Natural killer cell treated with Interleukin-12 subunit alpha and Interleukin-12 subunit beta and Interleukin-15 and Interleukin-18, amount 100 ng/mL, for 72 hours (primary cell): ENCODE measurements at regions not wholly inside any gene's neighbourhood (a gene's known extent, or its start where the extent isn't known, plus 50 kb on each side); places are given as distances from the start of the nearest gene placed in this dataset.

Experiments used
- ATAC-seq, 2 donors: fragments of 150-1000 bp; cut with Tn5 transposase in 1 of 2; sonication (Bioruptor Pico), chemical (Tn5 transposase) in 1 of 2; 2 replicates each; pipeline ENCODE4 v1.10.0; 2021
- DNase-seq: peaks from one replicate; pipeline ENCODE4 v3.0.0; 2022; ENCODE audit warnings: low spot score
- H3K27ac Mint-ChIP-seq, 2 donors: 1 replicate in 1 of 2; 2 replicates in 1 of 2; pipeline ENCODE4 v1.8.0; 2022; ENCODE audit warnings: mixed read lengths in 2 of 2, mild to moderate bottlenecking in 1 of 2, moderate library complexity in 1 of 2
- H3K27me3 Mint-ChIP-seq, 2 donors: 1 replicate in 1 of 2; 2 replicates in 1 of 2; pipeline ENCODE4 v1.8.0; 2022; ENCODE audit warnings: mixed read lengths in 2 of 2
- H3K36me3 Mint-ChIP-seq: one replicate; pipeline ENCODE4 v1.8.0; 2022; ENCODE audit warnings: mixed read lengths
- H3K4me1 Mint-ChIP-seq, 2 donors: 1 replicate in 1 of 2; 2 replicates in 1 of 2; pipeline ENCODE4 v1.8.0; 2022; ENCODE audit warnings: low read depth in 2 of 2, mixed read lengths in 2 of 2, mild to moderate bottlenecking in 1 of 2
- H3K4me3 Mint-ChIP-seq: one replicate; pipeline ENCODE4 v1.8.0; 2022; ENCODE audit warnings: mixed read lengths
- H3K9me3 Mint-ChIP-seq: 2 replicates; pipeline ENCODE4 v1.8.0; 2022; ENCODE audit warnings: mixed read lengths

DNA sequence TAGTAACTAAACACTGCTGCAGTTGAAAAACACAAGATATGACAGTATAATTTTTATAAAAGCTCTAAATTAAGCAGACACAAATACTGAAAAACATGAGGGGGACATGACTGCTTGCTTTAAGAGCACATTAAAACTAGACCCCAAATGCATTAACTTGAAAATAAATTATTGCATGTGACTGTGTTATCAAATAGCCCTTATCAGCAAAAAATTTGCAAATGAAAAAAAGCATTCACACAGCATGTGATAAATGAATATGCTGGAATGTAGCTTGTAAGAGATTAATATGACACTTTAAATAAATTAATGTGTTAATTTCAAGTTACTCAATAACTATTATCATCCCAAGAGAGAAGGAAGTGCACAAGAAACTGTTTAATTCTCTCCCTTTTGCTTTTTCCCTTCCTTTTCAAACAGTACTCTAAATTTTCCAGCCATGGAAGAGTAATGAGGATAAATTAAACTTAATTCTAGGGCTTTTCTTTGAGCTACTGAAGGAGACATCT, 1422.1 kb upstream of the FLRT2 start:
- Mint-ChIP-seq H3K27ac (peak overlapping the region in 1 of 2 donors; percentile 43), H3K9me3 (peaks cover 9% of the 10 kb centered on the region), H3K27me3 (no peaks in the 10 kb centered on the region), H3K4me3 (no peak overlapping the region), H3K4me1 (peaks cover 6 to 13% of the 10 kb centered on the region in 2 donors), H3K36me3 (peaks cover 13% of the 10 kb centered on the region)
- no peak for ATAC-seq
- DNase-seq, result no peak

GRCh38 chr14:84108746-84109457, 1421.0 kb upstream of the FLRT2 start:
- peak; percentile 43 to 72 for ATAC-seq
- Mint-ChIP-seq H3K4me3 (no peak overlapping the region), H3K36me3 (peaks cover 13% of the 10 kb centered on the region), H3K9me3 (peaks cover 9% of the 10 kb centered on the region), H3K4me1 (peaks cover 6 to 13% of the 10 kb centered on the region in 2 donors), H3K27me3 (no peaks in the 10 kb centered on the region), H3K27ac (peak overlapping the region in 1 of 2 donors; percentile 43)
- DNase-seq, result no peak

GRCh38 chr14:84112589-84112988, 1417.4 kb upstream of the FLRT2 start:
- Mint-ChIP-seq H3K4me1 (peaks cover 6 to 13% of the 10 kb centered on the region in 2 donors), H3K4me3 (no peak overlapping the region), H3K9me3 (peaks cover 10% of the 10 kb centered on the region), H3K27me3 (no peaks in the 10 kb centered on the region), H3K27ac (no peak overlapping the region), H3K36me3 (peaks cover 14% of the 10 kb centered on the region)
- DNase-seq (no peak), ATAC-seq (no peak)

GRCh38 chr14:84125676-84126075, 1404.3 kb upstream of the FLRT2 start:
- ATAC-seq, result no peak
- Mint-ChIP-seq H3K36me3 (no peaks in the 10 kb centered on the region), H3K27me3 (no peaks in the 10 kb centered on the region), H3K4me1 (no peaks in the 10 kb centered on the region), H3K27ac (no peak overlapping the region), H3K4me3 (no peak overlapping the region), H3K9me3 (no peaks in the 10 kb centered on the region)
- DNase-seq, result no peak

DNA sequence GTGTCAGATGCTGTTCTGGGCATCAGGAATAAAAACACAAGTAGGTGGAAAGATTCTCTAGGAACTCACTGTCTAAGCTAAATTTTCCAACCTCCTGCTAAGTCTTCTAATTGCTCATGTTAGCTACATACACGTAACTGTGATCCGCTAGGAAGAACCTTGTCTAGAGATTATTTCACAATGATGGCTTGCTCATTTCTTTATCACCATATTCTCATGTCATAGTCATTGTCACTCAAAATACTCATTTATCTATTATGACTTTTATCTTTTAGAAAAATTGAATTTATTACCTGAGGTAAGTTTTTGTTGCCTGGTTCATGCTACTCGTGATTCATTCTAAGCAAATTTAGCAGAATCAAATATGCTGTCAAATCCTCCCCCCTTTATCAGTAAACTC, 1402.4 kb upstream of the FLRT2 start:
- no peaks in the 10 kb centered on the region for H3K36me3 Mint-ChIP-seq
- no peaks in the 10 kb centered on the region for H3K4me1 Mint-ChIP-seq
- peaks cover 2% of the 10 kb centered on the region for H3K9me3 Mint-ChIP-seq
- H3K27me3 Mint-ChIP-seq, result no peaks in the 10 kb centered on the region
- no peak overlapping the region for H3K27ac Mint-ChIP-seq
- no peak overlapping the region for H3K4me3 Mint-ChIP-seq
- DNase-seq (no peak), ATAC-seq (no peak)

DNA sequence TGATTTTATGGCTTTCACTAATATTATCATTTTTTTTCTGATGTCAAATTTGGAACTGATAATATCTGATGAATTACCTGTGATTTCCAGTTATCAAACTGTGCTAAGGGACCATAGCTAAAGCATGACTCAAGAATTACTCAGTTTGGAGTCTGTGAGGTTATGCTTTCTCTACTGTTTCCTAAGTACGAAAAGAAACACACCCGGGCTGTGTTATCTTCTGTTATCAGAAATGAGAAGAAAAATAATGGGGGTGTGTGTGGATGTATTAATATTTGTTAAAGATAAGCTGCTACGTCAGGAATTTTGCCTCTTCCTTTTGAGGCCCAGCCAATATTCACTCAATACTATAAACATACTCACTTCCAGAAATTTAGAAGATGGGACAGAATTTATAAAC, 1401.9 kb upstream of the FLRT2 start:
- Mint-ChIP-seq H3K9me3 (peaks cover 2% of the 10 kb centered on the region), H3K4me1 (no peaks in the 10 kb centered on the region), H3K4me3 (no peak overlapping the region), H3K27ac (no peak overlapping the region), H3K36me3 (no peaks in the 10 kb centered on the region), H3K27me3 (no peaks in the 10 kb centered on the region)
- DNase-seq, result no peak
- no peak for ATAC-seq

GRCh38 chr14:84129007-84129406, 1400.9 kb upstream of the FLRT2 start:
- ATAC-seq, result no peak
- H3K27me3 Mint-ChIP-seq, result no peaks in the 10 kb centered on the region
- no peaks in the 10 kb centered on the region for H3K36me3 Mint-ChIP-seq
- no peak for DNase-seq
- H3K4me1 Mint-ChIP-seq, result no peaks in the 10 kb centered on the region
- no peak overlapping the region for H3K27ac Mint-ChIP-seq
- peaks cover 2% of the 10 kb centered on the region for H3K9me3 Mint-ChIP-seq
- H3K4me3 Mint-ChIP-seq, result no peak overlapping the region

GRCh38 chr14:84129941-84130340, 1400.0 kb upstream of the FLRT2 start:
- no peaks in the 10 kb centered on the region for H3K36me3 Mint-ChIP-seq
- H3K27me3 Mint-ChIP-seq, result no peaks in the 10 kb centered on the region
- no peaks in the 10 kb centered on the region for H3K4me1 Mint-ChIP-seq
- no peak for ATAC-seq
- H3K27ac Mint-ChIP-seq, result no peak overlapping the region
- no peak for DNase-seq
- H3K4me3 Mint-ChIP-seq, result no peak overlapping the region
- H3K9me3 Mint-ChIP-seq, result peaks cover 2% of the 10 kb centered on the region

DNA sequence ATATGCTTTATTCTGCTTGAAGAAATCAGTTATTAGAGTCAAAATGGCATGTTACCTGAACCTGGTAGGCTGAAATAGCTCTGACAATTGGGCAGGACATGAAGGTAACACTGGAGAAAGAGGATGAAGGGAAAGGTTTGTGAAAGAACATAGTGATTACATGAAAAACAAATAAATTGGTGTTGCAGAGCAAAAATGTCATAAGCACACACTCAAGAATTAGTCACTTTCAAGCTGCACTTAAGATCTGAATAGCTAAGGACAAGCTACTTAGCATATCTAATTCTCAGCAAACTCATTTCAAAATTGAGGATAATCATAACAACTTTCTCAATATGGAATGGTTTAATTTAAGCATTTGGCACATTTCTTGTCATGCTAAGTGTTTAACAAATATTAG, 1398.0 kb upstream of the FLRT2 start:
- peaks cover 7% of the 10 kb centered on the region for H3K9me3 Mint-ChIP-seq
- no peak overlapping the region for H3K27ac Mint-ChIP-seq
- DNase-seq (no peak), ATAC-seq (no peak)
- H3K36me3 Mint-ChIP-seq, result no peaks in the 10 kb centered on the region
- H3K4me1 Mint-ChIP-seq, result no peaks in the 10 kb centered on the region
- H3K27me3 Mint-ChIP-seq, result no peaks in the 10 kb centered on the region
- no peak overlapping the region for H3K4me3 Mint-ChIP-seq

- DNase-seq, result no peak
- no peak overlapping the region for H3K4me3 Mint-ChIP-seq
- H3K27ac Mint-ChIP-seq, result no peak overlapping the region
- H3K27me3 Mint-ChIP-seq, result no peaks in the 10 kb centered on the region
- H3K9me3 Mint-ChIP-seq, result peaks cover 4% of the 10 kb centered on the region
- no peaks in the 10 kb centered on the region for H3K4me1 Mint-ChIP-seq
- H3K36me3 Mint-ChIP-seq, result peaks cover 5% of the 10 kb centered on the region
- ATAC-seq, result no peak
Measured at GRCh38 chr14:84144166-84144565, 1385.8 kb upstream of the FLRT2 start.

DNA sequence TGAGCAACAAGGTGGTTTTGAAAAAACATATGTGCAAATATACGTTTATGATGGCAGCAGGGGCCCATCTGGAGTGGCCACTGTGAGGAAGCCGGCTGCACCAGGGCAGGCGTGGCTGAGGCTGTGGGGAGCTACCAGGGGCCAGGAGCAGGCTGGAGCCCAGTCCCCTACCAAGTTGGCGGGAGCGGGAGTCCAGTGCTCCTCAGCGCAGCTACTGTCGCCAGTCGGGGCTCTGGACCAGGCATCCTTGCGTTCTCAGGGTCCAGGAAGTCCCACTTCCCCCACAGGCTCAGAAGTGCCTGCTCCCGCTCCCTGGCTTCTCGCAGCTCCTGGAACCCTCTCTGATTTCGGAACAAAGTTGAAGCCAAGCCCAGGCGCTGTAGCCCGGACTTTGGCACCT, 1377.5 kb upstream of the FLRT2 start:
- Mint-ChIP-seq H3K4me3 (no peak overlapping the region), H3K9me3 (peaks cover 6% of the 10 kb centered on the region), H3K4me1 (no peaks in the 10 kb centered on the region), H3K27me3 (no peaks in the 10 kb centered on the region), H3K36me3 (no peaks in the 10 kb centered on the region), H3K27ac (no peak overlapping the region)
- DNase-seq (no peak), ATAC-seq (no peak)

- no peaks in the 10 kb centered on the region for H3K27me3 Mint-ChIP-seq
- H3K36me3 Mint-ChIP-seq, result no peaks in the 10 kb centered on the region
- ATAC-seq (no peak), DNase-seq (no peak)
- no peaks in the 10 kb centered on the region for H3K4me1 Mint-ChIP-seq
- no peak overlapping the region for H3K27ac Mint-ChIP-seq
- H3K9me3 Mint-ChIP-seq, result peaks cover 3% of the 10 kb centered on the region
- H3K4me3 Mint-ChIP-seq, result no peak overlapping the region
Measured at GRCh38 chr14:84162633-84163032, 1367.3 kb upstream of the FLRT2 start.

- ATAC-seq (no peak), DNase-seq (no peak)
- Mint-ChIP-seq H3K27me3 (no peaks in the 10 kb centered on the region), H3K4me3 (no peak overlapping the region), H3K4me1 (no peaks in the 10 kb centered on the region), H3K36me3 (no peaks in the 10 kb centered on the region), H3K27ac (no peak overlapping the region), H3K9me3 (peaks cover 4% of the 10 kb centered on the region)
Measured at GRCh38 chr14:84167026-84167425, 1362.9 kb upstream of the FLRT2 start.

DNA sequence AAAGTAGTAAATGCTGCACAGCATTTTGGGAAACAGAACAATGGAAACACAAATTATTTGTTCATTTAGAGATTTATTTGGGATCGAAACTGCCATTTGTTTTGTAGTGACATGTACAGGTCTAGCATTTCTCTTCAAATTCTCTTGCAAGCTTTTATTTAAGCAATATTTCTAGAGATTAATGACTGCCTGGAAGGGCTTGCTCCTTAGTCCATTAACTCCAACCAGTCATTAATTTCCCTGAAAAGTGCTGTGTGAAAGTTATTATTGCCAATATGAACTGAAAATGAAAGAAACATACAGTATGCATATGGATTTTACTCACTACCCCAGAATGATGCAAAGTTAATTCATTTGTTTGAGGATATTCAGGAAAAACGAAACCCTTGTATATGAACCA, 1349.6 kb upstream of the FLRT2 start:
- DNase-seq, result no peak
- no peak for ATAC-seq
- no peak overlapping the region for H3K27ac Mint-ChIP-seq

GRCh38 chr14:84181072-84181471, 1348.9 kb upstream of the FLRT2 start:
- Mint-ChIP-seq H3K4me1 (no peaks in the 10 kb centered on the region), H3K36me3 (no peaks in the 10 kb centered on the region), H3K27me3 (no peaks in the 10 kb centered on the region), H3K4me3 (no peak overlapping the region), H3K9me3 (peaks cover 18% of the 10 kb centered on the region), H3K27ac (no peak overlapping the region)
- ATAC-seq (no peak), DNase-seq (no peak)

More for the DNA sequence above, 1349.6 kb upstream of the FLRT2 start:
- Mint-ChIP-seq H3K4me3 (no peak overlapping the region), H3K36me3 (no peaks in the 10 kb centered on the region), H3K4me1 (no peaks in the 10 kb centered on the region), H3K9me3 (peaks cover 18% of the 10 kb centered on the region), H3K27me3 (no peaks in the 10 kb centered on the region)
